ENCODE measurements at regions not wholly inside any gene's neighbourhood (a gene's known extent, or its start where the extent isn't known, plus 50 kb on each side); places are given as distances from the start of the nearest gene placed in this dataset.

GRCh38 chr16:66043326-66043725 is 323.2 kb upstream of the CDH5 start:
- H3K27ac Mint-ChIP-seq, result no peak overlapping the region

GRCh38 chr16:66042341-66042740 is 324.1 kb upstream of the CDH5 start:
- ATAC-seq (replicated peaks in 1 of 4), result no peak
- 17% methylated on average over 1 of the region's 6 CpGs for WGBS (ENCODE audit: insufficient coverage)
- Histone ChIP-seq H3K27ac (ENCODE audit: low read length) (no peak overlapping the region), H3K27me3 (replicated peaks in 1 of 2; ENCODE audit: control insufficient read depth in 2 of 2, extremely low read depth in 1 of 2, insufficient read depth in 2 of 2, low read length in 1 of 2) (peaks cover 0 to 6% of the 10 kb centered on the region in 2 experiments), H3K4me3 (ENCODE audit: control insufficient read depth in 1 of 2, extremely low read depth in 1 of 2, low read length in 1 of 2) (no peak overlapping the region), H3K36me3 (ENCODE audit: control insufficient read depth in 2 of 2, extremely low read depth in 1 of 2, insufficient read depth in 1 of 2, low read length in 1 of 2) (no peaks in the 10 kb centered on the region), H3K9me3 (no peaks in the 10 kb centered on the region), H3K4me1 (ENCODE audit: control insufficient read depth in 1 of 2, extremely low read depth in 1 of 2, insufficient read depth in 2 of 2, low read length in 2 of 2) (no peaks in the 10 kb centered on the region)
- H3K9me3 Mint-ChIP-seq, result no peaks in the 10 kb centered on the region
- H3K4me1 Mint-ChIP-seq, result no peaks in the 10 kb centered on the region
- H3K27ac Mint-ChIP-seq, result no peak overlapping the region
- no peaks in the 10 kb centered on the region for H3K36me3 Mint-ChIP-seq
- POLR2A ChIA-PET, result no interaction called here
- H3K27me3 Mint-ChIP-seq, result peaks cover 3 to 18% of the 10 kb centered on the region in 2 donors
- H3K4me3 Mint-ChIP-seq, result no peak overlapping the region
- DNase-seq, result no peak
- CTCF ChIA-PET, result no interaction called here

More at GRCh38 chr16:66043326-66043725, 323.2 kb upstream of the CDH5 start:
- DNase-seq, result no peak
- H3K27me3 ChIP-seq (replicated peaks in 1 of 2; ENCODE audit: control insufficient read depth in 2 of 2, extremely low read depth in 1 of 2, insufficient read depth in 2 of 2, low read length in 1 of 2), result peaks cover 0 to 6% of the 10 kb centered on the region in 2 experiments
- no peak overlapping the region for H3K4me3 ChIP-seq (ENCODE audit: control insufficient read depth in 1 of 2, extremely low read depth in 1 of 2, low read length in 1 of 2)
- Mint-ChIP-seq H3K9me3 (peaks cover 3 to 4% (median 4%) of the 10 kb centered on the region in 3 donors), H3K4me3 (no peak overlapping the region), H3K36me3 (no peaks in the 10 kb centered on the region), H3K4me1 (no peaks in the 10 kb centered on the region), H3K27me3 (peaks cover 3 to 18% of the 10 kb centered on the region in 2 donors)
- no peaks in the 10 kb centered on the region for H3K4me1 ChIP-seq (ENCODE audit: control insufficient read depth in 1 of 2, extremely low read depth in 1 of 2, insufficient read depth in 2 of 2, low read length in 2 of 2)
- H3K36me3 ChIP-seq (ENCODE audit: control insufficient read depth in 2 of 2, extremely low read depth in 1 of 2, insufficient read depth in 1 of 2, low read length in 1 of 2), result no peaks in the 10 kb centered on the region
- ChIA-PET POLR2A (no interaction called here), CTCF (no interaction called here)
- no peaks in the 10 kb centered on the region for H3K9me3 ChIP-seq
- H3K27ac ChIP-seq (ENCODE audit: low read length), result no peak overlapping the region
- ATAC-seq (replicated peaks in 1 of 4), result no peak

GRCh38 chr16:66041907-66042306 is 324.6 kb upstream of the CDH5 start:
- Mint-ChIP-seq H3K9me3 (no peaks in the 10 kb centered on the region), H3K36me3 (no peaks in the 10 kb centered on the region), H3K27ac (no peak overlapping the region), H3K27me3 (peaks cover 3 to 18% of the 10 kb centered on the region in 2 donors), H3K4me3 (no peak overlapping the region), H3K4me1 (no peaks in the 10 kb centered on the region)
- POLR2A ChIA-PET, result no interaction called here
- 71% methylated on average over 1 of the region's 4 CpGs for WGBS (ENCODE audit: insufficient coverage)
- ATAC-seq (replicated peaks in 1 of 4) (no peak), DNase-seq (no peak)
- no peak overlapping the region for H3K27ac ChIP-seq (ENCODE audit: low read length)
- H3K4me3 ChIP-seq (ENCODE audit: control insufficient read depth in 1 of 2, extremely low read depth in 1 of 2, low read length in 1 of 2), result no peak overlapping the region
- peaks cover 0 to 6% of the 10 kb centered on the region in 2 experiments for H3K27me3 ChIP-seq (replicated peaks in 1 of 2; ENCODE audit: control insufficient read depth in 2 of 2, extremely low read depth in 1 of 2, insufficient read depth in 2 of 2, low read length in 1 of 2)
- CTCF ChIA-PET, result no interaction called here
- no peaks in the 10 kb centered on the region for H3K9me3 ChIP-seq
- no peaks in the 10 kb centered on the region for H3K4me1 ChIP-seq (ENCODE audit: control insufficient read depth in 1 of 2, extremely low read depth in 1 of 2, insufficient read depth in 2 of 2, low read length in 2 of 2)
- H3K36me3 ChIP-seq (ENCODE audit: control insufficient read depth in 2 of 2, extremely low read depth in 1 of 2, insufficient read depth in 1 of 2, low read length in 1 of 2), result no peaks in the 10 kb centered on the region

GRCh38 chr16:66039793-66040192 is 326.7 kb upstream of the CDH5 start:
- no peaks in the 10 kb centered on the region for H3K4me1 Mint-ChIP-seq
- WGBS (ENCODE audit: insufficient coverage), result 78% methylated on average over 4 of the region's 4 CpGs

GRCh38 chr16:66036793-66037715 is 329.4 kb upstream of the CDH5 start:
- CTCF ChIA-PET, result interaction anchor here in 1 of 2 donors (0.6 kb wide), 1 partner anchor 23 kb away, joined by 3 read pairs; no protein-coding TSS in a partner anchor
- Histone ChIP-seq H3K4me1 (ENCODE audit: control insufficient read depth in 1 of 2, extremely low read depth in 1 of 2, insufficient read depth in 2 of 2, low read length in 2 of 2) (no peaks in the 10 kb centered on the region), H3K4me3 (ENCODE audit: control insufficient read depth in 1 of 2, extremely low read depth in 1 of 2, low read length in 1 of 2) (no peak overlapping the region), H3K27ac (ENCODE audit: low read length) (no peak overlapping the region), H3K9me3 (no peaks in the 10 kb centered on the region), H3K36me3 (ENCODE audit: control insufficient read depth in 2 of 2, extremely low read depth in 1 of 2, insufficient read depth in 1 of 2, low read length in 1 of 2) (no peaks in the 10 kb centered on the region), H3K27me3 (replicated peaks in 1 of 2; ENCODE audit: control insufficient read depth in 2 of 2, extremely low read depth in 1 of 2, insufficient read depth in 2 of 2, low read length in 1 of 2) (peaks cover 0 to 6% of the 10 kb centered on the region in 2 experiments)
- peaks cover 0 to 7% of the 10 kb centered on the region in 2 donors for H3K27me3 Mint-ChIP-seq
- POLR2A ChIA-PET, result no interaction called here
- H3K36me3 Mint-ChIP-seq, result no peaks in the 10 kb centered on the region
- no peak overlapping the region for H3K27ac Mint-ChIP-seq
- no peaks in the 10 kb centered on the region for H3K9me3 Mint-ChIP-seq
- no peak for DNase-seq
- 50% methylated on average over 3 of the region's 6 CpGs for WGBS (ENCODE audit: insufficient coverage)
- H3K4me1 Mint-ChIP-seq, result no peaks in the 10 kb centered on the region
- ATAC-seq (replicated peaks in 1 of 4), result no peak
- no peak overlapping the region for H3K4me3 Mint-ChIP-seq

More at GRCh38 chr16:66039793-66040192, 326.7 kb upstream of the CDH5 start:
- Histone ChIP-seq H3K9me3 (no peaks in the 10 kb centered on the region), H3K36me3 (ENCODE audit: control insufficient read depth in 2 of 2, extremely low read depth in 1 of 2, insufficient read depth in 1 of 2, low read length in 1 of 2) (no peaks in the 10 kb centered on the region), H3K27ac (ENCODE audit: low read length) (no peak overlapping the region), H3K27me3 (replicated peaks in 1 of 2; ENCODE audit: control insufficient read depth in 2 of 2, extremely low read depth in 1 of 2, insufficient read depth in 2 of 2, low read length in 1 of 2) (peaks cover 0 to 6% of the 10 kb centered on the region in 2 experiments), H3K4me3 (ENCODE audit: control insufficient read depth in 1 of 2, extremely low read depth in 1 of 2, low read length in 1 of 2) (no peak overlapping the region), H3K4me1 (ENCODE audit: control insufficient read depth in 1 of 2, extremely low read depth in 1 of 2, insufficient read depth in 2 of 2, low read length in 2 of 2) (no peaks in the 10 kb centered on the region)
- no peak for DNase-seq
- Mint-ChIP-seq H3K36me3 (no peaks in the 10 kb centered on the region), H3K9me3 (no peaks in the 10 kb centered on the region), H3K4me3 (no peak overlapping the region), H3K27ac (no peak overlapping the region), H3K27me3 (peaks cover 3 to 14% of the 10 kb centered on the region in 2 donors)
- ATAC-seq (replicated peaks in 1 of 4), result no peak
- ChIA-PET POLR2A (no interaction called here), CTCF (no interaction called here)

GRCh38 chr16:66036184-66036583 is 330.3 kb upstream of the CDH5 start:
- Histone ChIP-seq H3K4me3 (ENCODE audit: control insufficient read depth in 1 of 2, extremely low read depth in 1 of 2, low read length in 1 of 2) (no peak overlapping the region), H3K36me3 (ENCODE audit: control insufficient read depth in 2 of 2, extremely low read depth in 1 of 2, insufficient read depth in 1 of 2, low read length in 1 of 2) (no peaks in the 10 kb centered on the region), H3K9me3 (no peaks in the 10 kb centered on the region), H3K27me3 (replicated peaks in 1 of 2; ENCODE audit: control insufficient read depth in 2 of 2, extremely low read depth in 1 of 2, insufficient read depth in 2 of 2, low read length in 1 of 2) (peaks cover 0 to 6% of the 10 kb centered on the region in 2 experiments), H3K4me1 (ENCODE audit: control insufficient read depth in 1 of 2, extremely low read depth in 1 of 2, insufficient read depth in 2 of 2, low read length in 2 of 2) (no peaks in the 10 kb centered on the region), H3K27ac (ENCODE audit: low read length) (no peak overlapping the region)
- DNase-seq (no peak), ATAC-seq (replicated peaks in 1 of 4) (no peak)
- Mint-ChIP-seq H3K4me3 (no peak overlapping the region), H3K27me3 (peaks cover 0 to 7% of the 10 kb centered on the region in 2 donors), H3K27ac (no peak overlapping the region), H3K9me3 (no peaks in the 10 kb centered on the region), H3K4me1 (no peaks in the 10 kb centered on the region), H3K36me3 (no peaks in the 10 kb centered on the region)
- WGBS (ENCODE audit: insufficient coverage), result 70% methylated on average over 5 of the region's 7 CpGs
- ChIA-PET POLR2A (no interaction called here), CTCF (no interaction called here)

All from T-cell (primary cell).